ENCODE measurements at regions not wholly inside any gene's neighbourhood (a gene's known extent, or its start where the extent isn't known, plus 50 kb on each side); places are given as distances from the start of the nearest gene placed in this dataset.

DNA sequence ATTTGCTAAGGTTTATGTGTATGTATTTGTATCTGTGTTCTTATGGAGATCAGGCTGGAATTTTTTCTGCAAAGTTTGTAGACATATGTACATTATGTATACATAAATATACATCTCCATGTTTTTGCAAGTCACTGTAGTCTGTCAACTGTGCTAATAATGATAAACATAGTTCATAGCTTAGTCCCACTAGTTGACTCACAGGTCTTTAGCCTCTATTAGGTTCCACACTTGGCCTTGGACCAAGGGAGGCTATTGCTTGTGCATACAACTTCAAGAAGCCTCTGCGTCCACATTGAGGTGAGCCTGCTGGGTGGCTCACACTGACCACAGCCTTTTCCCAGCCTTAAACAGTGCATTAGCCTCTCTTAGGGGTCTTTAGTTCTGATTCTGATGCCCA, 243.8 kb upstream of the PEX5L start:
- H3K4me1 ChIP-seq (ENCODE audit: control insufficient read depth in 2 of 2, insufficient read depth in 2 of 2, low read length in 2 of 2) = peaks cover 13 to 16% of the 10 kb centered on the region in 2 donors

DNA sequence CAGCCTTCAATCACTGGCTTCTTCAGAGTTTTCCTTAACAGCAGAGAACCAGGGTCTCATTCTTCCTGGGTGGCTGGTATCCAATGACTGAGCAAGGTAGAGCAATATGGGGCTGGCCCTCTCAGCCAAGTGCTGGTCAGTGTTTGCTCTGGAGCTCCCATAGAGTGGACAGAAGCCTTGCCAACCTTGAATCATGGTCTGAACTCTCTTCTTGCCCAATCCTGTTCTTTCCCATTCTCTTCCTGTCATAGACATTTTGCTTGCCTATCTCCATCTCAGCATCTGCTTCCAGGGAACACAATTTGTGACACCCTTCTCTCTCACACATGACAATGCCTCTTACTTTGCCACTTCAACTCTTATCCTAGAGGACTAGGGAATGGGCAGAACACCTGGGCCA, 245.6 kb upstream of the PEX5L start:
- peaks cover 16% of the 10 kb centered on the region for H3K4me1 Mint-ChIP-seq
- intact Hi-C loops (cut with micrococcal nuclease) = no loop called here

More for the DNA sequence above, 243.8 kb upstream of the PEX5L start:
- DNase-seq = no peak
- no peak for TF ChIP-seq EZH2 (IDR thresholded peaks at IDR 0.05; ENCODE audit: borderline replicate concordance, insufficient read depth, low read depth, low read length, poor library complexity, severe bottlenecking)
- TF ChIP-seq, protein P1, sequence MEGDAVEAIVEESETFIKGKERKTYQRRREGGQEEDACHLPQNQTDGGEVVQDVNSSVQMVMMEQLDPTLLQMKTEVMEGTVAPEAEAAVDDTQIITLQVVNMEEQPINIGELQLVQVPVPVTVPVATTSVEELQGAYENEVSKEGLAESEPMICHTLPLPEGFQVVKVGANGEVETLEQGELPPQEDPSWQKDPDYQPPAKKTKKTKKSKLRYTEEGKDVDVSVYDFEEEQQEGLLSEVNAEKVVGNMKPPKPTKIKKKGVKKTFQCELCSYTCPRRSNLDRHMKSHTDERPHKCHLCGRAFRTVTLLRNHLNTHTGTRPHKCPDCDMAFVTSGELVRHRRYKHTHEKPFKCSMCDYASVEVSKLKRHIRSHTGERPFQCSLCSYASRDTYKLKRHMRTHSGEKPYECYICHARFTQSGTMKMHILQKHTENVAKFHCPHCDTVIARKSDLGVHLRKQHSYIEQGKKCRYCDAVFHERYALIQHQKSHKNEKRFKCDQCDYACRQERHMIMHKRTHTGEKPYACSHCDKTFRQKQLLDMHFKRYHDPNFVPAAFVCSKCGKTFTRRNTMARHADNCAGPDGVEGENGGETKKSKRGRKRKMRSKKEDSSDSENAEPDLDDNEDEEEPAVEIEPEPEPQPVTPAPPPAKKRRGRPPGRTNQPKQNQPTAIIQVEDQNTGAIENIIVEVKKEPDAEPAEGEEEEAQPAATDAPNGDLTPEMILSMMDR (IDR thresholded peaks at IDR 0.05) = no peak
- Mint-ChIP-seq H3K4me1 (peaks cover 19% of the 10 kb centered on the region), H3K4me3 (no peak overlapping the region), H3K9me3 (ENCODE audit: insufficient read depth) (no peaks in the 10 kb centered on the region), H3K27ac (no peak overlapping the region), H3K27me3 (peaks cover 5% of the 10 kb centered on the region)
- no peaks in the 10 kb centered on the region for H4K20me1 ChIP-seq (ENCODE audit: control insufficient read depth, insufficient read depth, low read length, poor library complexity, severe bottlenecking)
- no peak overlapping the region for H3K27ac ChIP-seq (ENCODE audit: low read length in 2 of 2)
- POLR2A ChIA-PET = no interaction called here
- ATAC-seq (ENCODE audit: low read depth) = no peak
- 100% methylated on average over 1 of the region's 1 CpG for WGBS (ENCODE audit: insufficient coverage)
- no peak overlapping the region for H3K4me2 ChIP-seq (replicated peaks; ENCODE audit: low read depth, low read length, poor library complexity, severe bottlenecking)
- no peaks in the 10 kb centered on the region for H3K27me3 ChIP-seq (replicated peaks in 1 of 4; ENCODE audit: control extremely low read depth in 1 of 4, control insufficient read depth in 3 of 4, insufficient read depth in 4 of 4, low read length in 3 of 4)
- no peaks in the 10 kb centered on the region for H3K79me2 ChIP-seq (ENCODE audit: control insufficient read depth, insufficient read depth, low read length)
- H3K36me3 ChIP-seq (replicated peaks in 1 of 2; ENCODE audit: control extremely low read depth in 1 of 2, control insufficient read depth in 1 of 2, extremely low read depth in 1 of 2, insufficient read depth in 2 of 2, low read length in 1 of 2) = no peaks in the 10 kb centered on the region
- intact Hi-C loops (cut with micrococcal nuclease) = no loop called here
- H3K9me3 ChIP-seq (ENCODE audit: control extremely low read depth in 1 of 3, control insufficient read depth in 2 of 3, insufficient read depth in 1 of 3, low read length in 2 of 3) = no peaks in the 10 kb centered on the region
- CTCF ChIA-PET = no interaction called here
- no peak overlapping the region for H3K4me3 ChIP-seq (ENCODE audit: control extremely low read depth in 1 of 5, extremely low read depth in 1 of 5, insufficient read depth in 1 of 5, low read depth in 2 of 5, low read length in 4 of 5)
- no peak overlapping the region for H2AFZ ChIP-seq (ENCODE audit: insufficient read depth, low read depth, low read length, poor library complexity, severe bottlenecking)
- H3K9ac ChIP-seq (ENCODE audit: low read length) = no peak overlapping the region

More for the DNA sequence above, 245.6 kb upstream of the PEX5L start:
- no peaks in the 10 kb centered on the region for H3K79me2 ChIP-seq (ENCODE audit: control insufficient read depth, insufficient read depth, low read length)
- CTCF ChIA-PET = no interaction called here
- TF ChIP-seq, protein P1 (IDR thresholded peaks at IDR 0.05) = no peak
- no peak for TF ChIP-seq EZH2 (IDR thresholded peaks at IDR 0.05; ENCODE audit: borderline replicate concordance, insufficient read depth, low read depth, low read length, poor library complexity, severe bottlenecking)
- H3K4me3 ChIP-seq (ENCODE audit: control extremely low read depth in 1 of 5, extremely low read depth in 1 of 5, insufficient read depth in 1 of 5, low read depth in 2 of 5, low read length in 4 of 5) = no peak overlapping the region
- Mint-ChIP-seq H3K9me3 (ENCODE audit: insufficient read depth) (no peaks in the 10 kb centered on the region), H3K27me3 (peaks cover 5% of the 10 kb centered on the region), H3K27ac (no peak overlapping the region), H3K4me3 (no peak overlapping the region)
- ATAC-seq (ENCODE audit: low read depth) (no peak), DNase-seq (no peak)
- no peaks in the 10 kb centered on the region for H3K9me3 ChIP-seq (ENCODE audit: control extremely low read depth in 1 of 3, control insufficient read depth in 2 of 3, insufficient read depth in 1 of 3, low read length in 2 of 3)
- POLR2A ChIA-PET = no interaction called here
- H3K4me2 ChIP-seq (replicated peaks; ENCODE audit: low read depth, low read length, poor library complexity, severe bottlenecking) = no peak overlapping the region
- H3K36me3 ChIP-seq (replicated peaks in 1 of 2; ENCODE audit: control extremely low read depth in 1 of 2, control insufficient read depth in 1 of 2, extremely low read depth in 1 of 2, insufficient read depth in 2 of 2, low read length in 1 of 2) = no peaks in the 10 kb centered on the region
- H3K9ac ChIP-seq (ENCODE audit: low read length) = no peak overlapping the region
- H3K27me3 ChIP-seq (replicated peaks in 1 of 4; ENCODE audit: control extremely low read depth in 1 of 4, control insufficient read depth in 3 of 4, insufficient read depth in 4 of 4, low read length in 3 of 4) = no peaks in the 10 kb centered on the region
- no peak overlapping the region for H3K27ac ChIP-seq (ENCODE audit: low read length in 2 of 2)
- H4K20me1 ChIP-seq (ENCODE audit: control insufficient read depth, insufficient read depth, low read length, poor library complexity, severe bottlenecking) = no peaks in the 10 kb centered on the region
- H2AFZ ChIP-seq (ENCODE audit: insufficient read depth, low read depth, low read length, poor library complexity, severe bottlenecking) = no peak overlapping the region
- H3K4me1 ChIP-seq (ENCODE audit: control insufficient read depth in 2 of 2, insufficient read depth in 2 of 2, low read length in 2 of 2) = peaks cover 13 to 16% of the 10 kb centered on the region in 2 donors
